ENCODE measurements at regions not wholly inside any gene's neighbourhood (a gene's known extent, or its start where the extent isn't known, plus 50 kb on each side); places are given as distances from the start of the nearest gene placed in this dataset.

DNA sequence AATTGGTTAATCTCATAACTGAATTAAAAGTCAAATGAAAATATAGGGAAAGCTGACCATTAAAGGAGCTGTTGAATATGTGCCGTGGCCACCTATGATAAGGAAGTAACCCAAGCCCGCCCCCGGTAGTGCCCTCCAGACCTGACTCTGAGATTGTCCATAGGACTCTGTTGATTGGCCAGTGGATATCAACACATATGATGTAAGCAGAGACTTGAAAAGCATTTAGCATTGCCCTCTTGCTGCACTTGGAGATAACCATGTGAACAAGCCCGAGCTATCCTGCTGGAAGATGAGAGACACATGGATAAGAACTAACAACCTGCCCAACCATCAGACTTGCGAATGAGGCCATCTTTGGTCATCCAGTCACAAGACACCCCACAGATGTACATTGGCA, 83.2 kb downstream of the LINC00237 start:
- Histone ChIP-seq H3K9me3 (ENCODE audit: low read depth, low read length) (no peaks in the 10 kb centered on the region), H3K4me3 (ENCODE audit: insufficient read depth, low read length) (no peak overlapping the region), H4K20me1 (ENCODE audit: insufficient read depth, low read length) (no peaks in the 10 kb centered on the region), H3K4me1 (ENCODE audit: insufficient read depth, low read length) (no peaks in the 10 kb centered on the region), H3K27ac (ENCODE audit: low read depth, low read length) (no peak overlapping the region), H3K27me3 (ENCODE audit: insufficient read depth, low read length) (no peaks in the 10 kb centered on the region), H3K4me2 (ENCODE audit: insufficient read depth, low read length) (no peak overlapping the region), H3K79me2 (ENCODE audit: insufficient read depth, low read length) (no peaks in the 10 kb centered on the region), H3K36me3 (ENCODE audit: insufficient read depth, low read length) (no peaks in the 10 kb centered on the region), H2AFZ (ENCODE audit: low read length) (no peak overlapping the region)
- no peak for DNase-seq (ENCODE audit: insufficient read length, low spot score, missing footprints)
- no peak for TF ChIP-seq CTCF (IDR thresholded peaks at IDR 0.05; ENCODE audit: extremely low read depth, low read depth, low read length)

GRCh38 chr20:21021472-21021790, 84.7 kb downstream of the LINC00237 start:
- Histone ChIP-seq H3K27ac (ENCODE audit: low read depth, low read length) (no peak overlapping the region), H2AFZ (ENCODE audit: low read length) (no peak overlapping the region), H3K4me1 (ENCODE audit: insufficient read depth, low read length) (no peaks in the 10 kb centered on the region), H3K79me2 (ENCODE audit: insufficient read depth, low read length) (no peaks in the 10 kb centered on the region), H4K20me1 (ENCODE audit: insufficient read depth, low read length) (no peaks in the 10 kb centered on the region), H3K9me3 (ENCODE audit: low read depth, low read length) (no peaks in the 10 kb centered on the region), H3K36me3 (ENCODE audit: insufficient read depth, low read length) (no peaks in the 10 kb centered on the region), H3K4me3 (ENCODE audit: insufficient read depth, low read length) (no peak overlapping the region), H3K27me3 (ENCODE audit: insufficient read depth, low read length) (no peaks in the 10 kb centered on the region), H3K4me2 (ENCODE audit: insufficient read depth, low read length) (no peak overlapping the region)
- DNase-seq (ENCODE audit: insufficient read length, low spot score, missing footprints): no peak
- TF ChIP-seq CTCF (IDR thresholded peaks at IDR 0.05; ENCODE audit: extremely low read depth, low read depth, low read length): no peak

DNA sequence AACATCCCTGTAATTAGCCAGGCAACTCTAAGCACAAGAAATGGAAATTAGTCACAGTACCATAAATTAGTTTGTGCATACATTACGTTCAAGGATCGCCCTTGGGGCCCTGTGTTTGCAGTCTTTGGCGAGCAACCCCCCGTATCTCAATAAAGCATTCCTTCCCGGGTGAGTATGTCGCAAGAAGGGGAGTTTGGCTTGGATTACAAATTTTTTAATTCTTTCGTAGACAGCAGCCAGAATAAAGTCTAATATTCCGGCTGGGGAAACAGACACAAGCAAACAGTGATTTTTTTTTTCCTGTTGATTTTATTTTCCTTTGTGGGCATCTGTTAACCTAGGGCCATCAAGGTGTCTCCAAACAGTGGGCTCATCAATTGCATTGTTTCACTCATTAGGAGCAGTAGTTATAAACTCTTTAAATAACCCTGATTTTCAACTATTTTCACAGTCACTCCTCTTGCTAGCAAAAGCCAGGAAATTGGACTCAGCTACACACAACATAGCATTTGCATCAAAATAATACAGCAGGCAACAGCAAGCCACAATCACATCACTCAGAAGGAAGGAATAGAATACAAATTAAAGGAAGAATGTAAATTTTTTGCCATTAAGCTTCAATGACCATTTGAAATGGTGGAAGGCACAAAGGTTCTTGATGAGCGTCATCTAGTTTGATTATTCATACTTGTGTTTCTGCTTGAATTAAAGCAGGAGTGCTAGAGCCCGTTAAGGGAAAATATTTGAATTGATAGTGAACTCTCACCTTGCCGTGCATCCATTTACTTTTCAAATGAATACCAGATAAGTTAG, 85.3 kb downstream of the LINC00237 start:
- Histone ChIP-seq H3K9me3 (ENCODE audit: low read depth, low read length) (no peaks in the 10 kb centered on the region), H2AFZ (ENCODE audit: low read length) (no peak overlapping the region), H3K27me3 (ENCODE audit: insufficient read depth, low read length) (no peaks in the 10 kb centered on the region), H3K4me2 (ENCODE audit: insufficient read depth, low read length) (no peak overlapping the region), H3K4me3 (ENCODE audit: insufficient read depth, low read length) (no peak overlapping the region), H4K20me1 (ENCODE audit: insufficient read depth, low read length) (no peaks in the 10 kb centered on the region), H3K4me1 (ENCODE audit: insufficient read depth, low read length) (no peaks in the 10 kb centered on the region), H3K79me2 (ENCODE audit: insufficient read depth, low read length) (no peaks in the 10 kb centered on the region), H3K36me3 (ENCODE audit: insufficient read depth, low read length) (no peaks in the 10 kb centered on the region), H3K27ac (ENCODE audit: low read depth, low read length) (no peak overlapping the region)
- no peak for DNase-seq (ENCODE audit: insufficient read length, low spot score, missing footprints)
- no peak for TF ChIP-seq CTCF (IDR thresholded peaks at IDR 0.05; ENCODE audit: extremely low read depth, low read depth, low read length)

DNA sequence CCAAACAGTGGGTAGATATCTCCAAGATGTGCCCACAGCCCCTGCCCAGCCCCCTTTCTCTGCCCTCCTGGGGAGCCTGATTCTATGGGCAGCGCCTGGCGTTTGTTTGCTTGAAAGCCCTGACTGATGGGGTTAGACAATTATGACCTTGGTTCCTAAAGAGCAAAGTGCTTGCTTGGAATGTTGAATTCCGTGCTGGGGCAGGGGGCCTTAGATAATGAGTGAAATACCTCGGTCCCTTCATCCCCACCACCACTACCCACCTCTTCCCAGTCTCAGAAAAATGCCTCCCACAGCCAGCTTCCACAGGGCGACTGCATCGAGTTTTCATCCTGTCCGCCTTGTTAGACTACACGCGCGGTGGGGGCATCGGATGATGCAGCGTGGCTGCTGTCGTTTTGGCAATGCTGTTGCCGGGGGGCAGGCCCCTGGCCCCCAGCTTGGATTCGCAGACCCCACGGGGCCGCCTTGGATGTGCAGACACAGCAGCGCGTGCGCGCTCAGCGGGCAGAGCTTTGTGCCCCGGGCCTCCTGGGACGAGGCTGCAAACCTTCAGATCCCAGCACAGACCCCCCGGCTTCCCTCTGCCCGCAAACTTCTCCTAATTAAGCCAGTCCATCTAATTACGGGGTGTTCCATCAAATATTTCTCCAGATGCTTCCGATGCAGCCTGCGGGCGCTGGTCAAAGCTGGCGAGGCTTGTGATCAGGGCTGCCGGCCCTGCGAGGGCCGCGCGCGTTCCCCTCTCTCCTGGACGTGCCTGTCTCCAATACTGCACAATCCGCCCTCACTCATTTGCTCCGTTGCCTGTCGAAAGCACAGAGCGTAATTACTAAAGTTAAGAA, 86.1 kb downstream of the LINC00237 start:
- Histone ChIP-seq H3K9me3 (ENCODE audit: low read depth, low read length) (no peaks in the 10 kb centered on the region), H3K4me2 (ENCODE audit: insufficient read depth, low read length) (no peak overlapping the region), H3K27ac (ENCODE audit: low read depth, low read length) (no peak overlapping the region), H3K36me3 (ENCODE audit: insufficient read depth, low read length) (no peaks in the 10 kb centered on the region), H3K4me1 (ENCODE audit: insufficient read depth, low read length) (no peaks in the 10 kb centered on the region), H3K27me3 (ENCODE audit: insufficient read depth, low read length) (no peaks in the 10 kb centered on the region), H2AFZ (ENCODE audit: low read length) (no peak overlapping the region), H3K79me2 (ENCODE audit: insufficient read depth, low read length) (no peaks in the 10 kb centered on the region), H4K20me1 (ENCODE audit: insufficient read depth, low read length) (no peaks in the 10 kb centered on the region), H3K4me3 (ENCODE audit: insufficient read depth, low read length) (no peak overlapping the region)
- DNase-seq (ENCODE audit: insufficient read length, low spot score, missing footprints): no peak
- TF ChIP-seq CTCF (IDR thresholded peaks at IDR 0.05; ENCODE audit: extremely low read depth, low read depth, low read length): no peak

All from osteoblast (primary cell).